NCI-H748 treated with DMSO at 0.1 percent for 48 hours (cell line): ENCODE measurements at regions not wholly inside any gene's neighbourhood (a gene's known extent, or its start where the extent isn't known, plus 50 kb on each side); places are given as distances from the start of the nearest gene placed in this dataset.
A peak's percentile ranks its signal among the peaks of the same experiment; 100 is the strongest.

ENCODE experiments used
- DNase-seq: peaks from one replicate; lab custom pipeline; 2025; lab: John Stamatoyannopoulos, UW

DNA sequence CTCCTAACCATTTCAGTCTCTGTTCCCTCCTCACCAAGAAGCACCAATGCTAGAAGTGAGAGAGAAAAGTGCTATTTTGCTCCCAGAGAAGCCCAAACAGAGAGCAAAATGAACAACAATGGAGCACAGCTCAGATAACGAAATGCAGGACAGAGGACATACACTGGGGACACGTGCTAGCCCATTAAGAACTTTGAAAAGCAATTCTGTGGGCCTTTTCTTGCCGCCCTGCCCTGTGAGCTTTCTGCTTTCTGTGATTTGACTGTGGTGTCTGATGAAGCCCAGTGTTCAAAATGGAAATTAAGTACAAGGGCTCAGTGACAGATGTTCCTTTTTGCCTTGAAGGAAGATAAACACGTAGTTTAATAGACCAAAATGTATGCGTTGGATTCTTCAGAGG, 130.8 kb downstream of the S1PR1 start:
- no peak for DNase-seq

DNA sequence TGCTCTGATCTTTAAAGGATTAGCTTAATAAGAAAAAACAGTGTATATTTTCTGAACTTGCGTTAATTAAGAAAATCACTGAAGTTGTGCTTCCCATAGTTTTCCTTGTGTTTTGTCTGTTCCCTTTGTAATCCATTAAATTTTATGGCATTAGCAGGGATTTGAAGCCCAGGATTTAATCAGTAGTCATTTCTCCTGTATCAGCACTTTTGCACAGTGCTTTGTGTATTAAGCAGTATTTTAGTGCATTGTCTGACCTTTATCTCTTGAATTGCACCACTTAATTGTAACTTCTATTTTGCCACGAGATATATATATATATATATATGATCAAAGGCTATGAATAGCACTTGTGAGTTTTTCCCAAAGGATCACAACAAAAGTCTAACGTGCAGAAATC, 133.7 kb downstream of the S1PR1 start:
- DNase-seq, result no peak

DNA sequence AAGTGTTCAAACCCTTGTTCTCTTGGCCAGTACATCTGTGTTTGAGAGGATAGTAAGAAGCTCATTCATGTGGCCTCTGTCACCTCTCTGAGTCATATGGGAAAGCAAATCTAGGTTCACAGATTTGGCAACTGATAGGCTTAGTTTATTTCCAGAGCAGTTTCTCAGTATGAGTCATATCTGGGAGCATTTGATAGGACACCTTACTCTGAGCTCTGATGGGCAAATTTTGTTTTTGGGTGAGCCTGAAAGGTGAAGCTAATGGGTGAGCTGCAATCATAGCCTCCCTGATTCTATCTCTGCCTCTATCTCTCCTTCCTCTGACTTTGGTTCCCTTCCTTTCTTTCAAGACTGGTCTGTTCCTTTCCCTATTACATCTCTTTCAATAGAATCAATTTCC, 134.4 kb downstream of the S1PR1 start:
- no peak for DNase-seq

- DNase-seq, result no peak
Observed at GRCh38 chr1:101373570-101373969, 136.8 kb downstream of the S1PR1 start.

- DNase-seq, result peak; percentile 37
Observed at GRCh38 chr1:101375448-101375847, 138.6 kb downstream of the S1PR1 start.

DNA sequence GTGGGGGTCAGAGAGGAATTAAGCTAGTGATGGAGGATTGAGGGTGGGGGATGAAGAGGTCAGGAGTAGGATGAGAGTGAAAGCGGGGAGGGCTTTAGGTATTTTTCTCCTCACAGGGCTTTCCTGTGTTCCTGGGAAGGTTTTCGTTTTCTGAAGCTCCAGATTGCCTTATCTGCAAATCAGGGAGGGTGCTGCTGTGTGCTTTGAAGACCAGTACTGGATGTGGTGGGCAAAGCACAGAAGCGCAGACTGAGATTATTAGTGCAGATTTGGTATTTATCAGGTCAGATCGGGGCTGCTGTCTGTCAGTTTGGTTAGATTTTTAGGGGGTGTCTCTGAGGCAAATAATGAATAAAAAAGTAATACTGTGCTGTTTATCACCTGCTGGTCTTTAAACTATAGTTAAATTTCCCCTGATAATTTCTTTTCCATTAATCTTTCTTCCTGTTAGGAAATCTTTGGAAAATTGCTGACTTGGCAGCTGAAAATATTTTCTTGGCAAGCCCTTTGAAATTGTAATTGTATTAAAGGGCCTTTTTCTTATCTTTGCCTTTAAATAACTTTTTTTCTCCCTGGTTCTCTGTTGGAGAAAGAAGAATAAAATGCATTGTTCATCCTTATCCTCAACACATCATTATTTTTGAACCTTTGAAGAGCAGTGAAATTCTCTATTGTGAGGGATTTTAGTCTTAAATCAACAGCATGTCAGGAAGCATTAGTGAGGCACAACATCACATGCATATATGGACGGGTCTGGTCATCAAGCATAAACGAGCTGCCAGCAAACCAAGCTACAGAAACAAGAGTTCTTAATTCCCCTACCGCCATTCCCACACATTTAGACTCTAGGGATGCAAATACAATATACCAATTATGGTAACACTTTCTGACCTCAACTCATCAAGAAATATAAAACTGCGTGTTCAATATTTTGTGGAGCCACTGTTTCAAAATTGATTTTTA, 139.6 kb downstream of the S1PR1 start:
- DNase-seq, result no peak

- no peak for DNase-seq
Observed at GRCh38 chr1:101377084-101377835, 140.4 kb downstream of the S1PR1 start.

- no peak for DNase-seq
Observed at GRCh38 chr1:101379037-101379436, 142.2 kb downstream of the S1PR1 start.

- DNase-seq, result no peak
Observed at GRCh38 chr1:101379950-101380349, 143.1 kb downstream of the S1PR1 start.

DNA sequence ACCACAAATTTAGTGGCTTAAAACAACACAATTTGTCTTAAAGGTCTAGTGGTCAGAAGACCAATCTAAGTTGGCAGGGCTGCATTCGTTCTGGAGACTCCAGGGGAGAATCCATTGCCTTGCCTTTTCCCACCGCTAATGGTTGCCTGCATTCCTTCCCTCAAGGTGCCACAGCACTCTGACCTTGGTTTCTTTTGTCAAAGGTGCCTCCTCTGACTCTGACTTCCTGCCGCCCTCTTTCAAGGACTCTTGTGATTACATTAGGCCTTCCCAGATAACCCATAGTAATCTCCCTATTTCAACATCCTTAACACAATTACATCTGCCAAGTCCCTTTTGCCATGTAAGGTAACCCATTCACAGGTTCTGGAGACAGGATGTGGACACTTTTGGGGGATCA, 145.3 kb downstream of the S1PR1 start:
- DNase-seq, result no peak

- DNase-seq, result no peak
Observed at GRCh38 chr1:101388904-101389546, 152.2 kb downstream of the S1PR1 start.

- no peak for DNase-seq
Observed at GRCh38 chr1:101389547-101389929, 152.7 kb downstream of the S1PR1 start.

DNA sequence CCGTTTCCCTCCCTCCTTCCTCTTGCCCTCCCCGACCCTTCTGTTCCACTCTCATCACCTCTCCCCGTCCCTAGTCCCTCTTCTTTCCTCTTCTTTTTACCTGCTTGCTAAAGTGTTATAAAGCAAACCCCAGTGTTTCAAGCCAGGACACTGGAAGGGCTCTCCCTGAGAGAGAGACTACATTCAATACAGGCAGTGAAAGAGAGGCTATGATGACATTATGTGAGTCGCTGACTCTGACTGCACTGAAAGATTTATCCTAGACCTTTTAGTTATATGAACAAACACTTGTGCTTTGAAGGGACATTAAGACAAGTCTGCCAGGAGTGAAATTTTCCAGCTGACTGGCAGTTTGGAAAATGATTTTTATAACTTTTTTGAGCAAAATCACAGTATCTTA, 155.7 kb downstream of the S1PR1 start:
- no peak for DNase-seq

DNA sequence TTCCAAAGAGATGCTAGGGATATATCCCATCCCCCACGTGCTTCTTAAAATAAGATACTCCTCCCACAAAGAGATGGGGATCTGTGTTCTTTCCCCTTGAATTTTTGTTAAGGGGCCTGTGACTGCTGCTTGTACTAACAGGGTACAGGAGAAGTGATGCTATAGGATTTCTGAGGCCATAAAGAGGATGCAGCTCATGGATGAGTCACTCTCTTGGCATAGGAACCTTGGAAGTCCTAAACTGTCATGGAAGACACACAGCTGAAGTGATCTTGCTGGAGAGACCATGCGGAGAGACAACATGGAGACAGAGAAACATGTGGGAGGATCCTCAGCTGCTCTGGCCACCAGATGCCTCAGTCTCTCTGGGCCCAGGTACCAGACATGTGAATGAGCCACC, 157.2 kb downstream of the S1PR1 start:
- no peak for DNase-seq

- DNase-seq, result no peak
Observed at GRCh38 chr1:101399222-101399621, 162.4 kb downstream of the S1PR1 start.

GRCh38 chr1:101406271-101406670, 169.5 kb downstream of the S1PR1 start:
- no peak for DNase-seq

- DNase-seq, result no peak
Observed at GRCh38 chr1:101406681-101407080, 169.9 kb downstream of the S1PR1 start.

DNA sequence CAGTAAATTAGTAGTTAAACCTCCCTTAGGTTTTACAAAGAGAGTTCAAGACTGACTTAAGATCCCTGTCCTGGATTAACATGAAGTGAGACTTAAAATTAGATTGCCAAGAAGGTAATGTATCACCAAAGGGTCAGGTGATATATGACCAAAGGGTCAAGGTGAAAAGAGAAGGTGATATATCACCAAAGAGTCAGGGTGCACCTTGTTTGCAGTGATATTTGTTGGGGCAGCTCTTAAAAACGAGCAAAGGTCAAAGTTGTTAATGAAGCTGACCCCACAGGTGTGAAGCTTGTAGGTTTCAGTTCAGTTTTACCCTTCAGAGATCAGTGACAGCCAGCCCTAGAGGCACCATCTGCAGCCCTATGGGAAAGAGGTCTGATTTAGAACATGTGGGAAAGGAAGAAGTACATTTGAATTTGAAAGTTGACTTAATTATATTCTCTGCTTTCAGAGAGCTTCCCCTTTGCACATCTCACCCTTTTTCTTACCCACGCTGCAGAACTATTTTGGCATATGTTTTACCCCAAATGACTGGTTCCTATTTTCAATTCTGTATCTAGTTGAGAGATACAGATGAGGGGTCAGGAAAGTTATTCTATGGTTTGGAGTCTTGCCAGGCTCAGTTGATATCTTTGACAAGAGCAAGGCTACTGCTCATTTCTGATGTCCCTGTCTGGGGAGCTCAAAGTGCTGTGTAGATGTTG, 170.8 kb downstream of the S1PR1 start:
- DNase-seq, result no peak

GRCh38 chr1:101408212-101409042, 171.6 kb downstream of the S1PR1 start:
- no peak for DNase-seq

DNA sequence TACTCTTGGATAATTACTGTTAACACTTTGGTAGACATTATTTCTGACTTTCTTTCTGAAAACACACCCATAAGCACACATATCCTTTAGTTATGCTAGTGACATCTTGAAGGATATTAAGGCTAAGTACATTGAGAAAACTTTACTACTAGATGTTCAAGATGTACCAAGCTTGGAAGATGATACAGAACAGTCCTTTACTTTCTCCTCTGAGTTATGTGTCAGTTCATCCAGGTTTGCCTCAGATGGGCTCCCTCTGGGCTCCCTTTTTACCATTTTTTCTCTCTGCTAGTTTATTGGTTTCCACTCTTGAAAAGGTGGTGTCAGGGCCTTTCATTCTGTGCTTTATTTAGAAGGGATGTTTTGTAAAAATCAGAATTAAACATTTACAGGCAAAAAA, 172.3 kb downstream of the S1PR1 start:
- no peak for DNase-seq
